ENCODE measurements at regions not wholly inside any gene's neighbourhood (a gene's known extent, or its start where the extent isn't known, plus 50 kb on each side); places are given as distances from the start of the nearest gene placed in this dataset.

DNA sequence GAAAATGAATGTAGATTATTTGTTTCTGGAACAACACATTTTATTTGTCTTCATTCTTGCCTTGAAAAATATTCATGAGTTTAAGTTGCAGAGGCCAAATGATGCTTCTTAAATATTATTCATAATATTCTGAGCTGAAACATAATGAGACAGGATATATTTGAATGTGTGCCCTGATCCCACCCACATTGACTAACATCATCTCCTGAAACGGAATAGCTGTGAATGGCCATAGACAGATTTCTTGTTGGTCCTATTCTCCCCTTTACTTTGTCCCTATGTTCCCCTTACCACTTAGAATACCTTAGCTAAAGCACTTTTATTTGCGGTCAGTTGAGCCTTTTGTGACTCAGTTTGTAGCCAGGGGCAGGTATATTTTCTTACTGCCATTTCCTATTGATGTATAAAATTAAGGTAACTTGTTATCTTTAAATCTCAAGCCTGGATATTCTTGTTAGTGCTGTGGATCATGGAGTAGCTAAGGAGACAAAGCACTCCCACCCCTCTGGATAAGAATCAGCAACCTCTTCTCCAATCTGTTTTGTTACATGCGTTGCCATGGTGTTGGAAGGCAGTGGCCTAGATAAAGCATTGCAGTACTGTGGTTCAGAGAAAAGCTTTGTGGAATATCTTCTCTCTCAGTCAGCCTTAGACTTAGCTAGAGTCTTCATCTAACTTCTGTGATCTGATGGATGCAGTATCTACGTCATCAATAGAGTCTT is 478.5 kb upstream of the DEPDC1 start:
- no peaks in the 10 kb centered on the region for H3K9me3 ChIP-seq (ENCODE audit: control insufficient read depth, low read depth, low read length)
- no peak overlapping the region for H3K27ac ChIP-seq (ENCODE audit: low read length)
- no peaks in the 10 kb centered on the region for H3K27me3 ChIP-seq (ENCODE audit: control insufficient read depth, insufficient read depth, low read length)
- no peaks in the 10 kb centered on the region for H3K36me3 ChIP-seq (ENCODE audit: control insufficient read depth, insufficient read depth, low read length)
- no peak overlapping the region for H3K4me3 ChIP-seq (ENCODE audit: low read length)
- WGBS (ENCODE audit: insufficient coverage, low lambda C conversion rate), result 50% methylated on average over 1 of the region's 4 CpGs
- DNase-seq, result peak; percentile 13 to 30
- no peaks in the 10 kb centered on the region for H3K4me1 ChIP-seq (ENCODE audit: control insufficient read depth, insufficient read depth, low read length)

DNA sequence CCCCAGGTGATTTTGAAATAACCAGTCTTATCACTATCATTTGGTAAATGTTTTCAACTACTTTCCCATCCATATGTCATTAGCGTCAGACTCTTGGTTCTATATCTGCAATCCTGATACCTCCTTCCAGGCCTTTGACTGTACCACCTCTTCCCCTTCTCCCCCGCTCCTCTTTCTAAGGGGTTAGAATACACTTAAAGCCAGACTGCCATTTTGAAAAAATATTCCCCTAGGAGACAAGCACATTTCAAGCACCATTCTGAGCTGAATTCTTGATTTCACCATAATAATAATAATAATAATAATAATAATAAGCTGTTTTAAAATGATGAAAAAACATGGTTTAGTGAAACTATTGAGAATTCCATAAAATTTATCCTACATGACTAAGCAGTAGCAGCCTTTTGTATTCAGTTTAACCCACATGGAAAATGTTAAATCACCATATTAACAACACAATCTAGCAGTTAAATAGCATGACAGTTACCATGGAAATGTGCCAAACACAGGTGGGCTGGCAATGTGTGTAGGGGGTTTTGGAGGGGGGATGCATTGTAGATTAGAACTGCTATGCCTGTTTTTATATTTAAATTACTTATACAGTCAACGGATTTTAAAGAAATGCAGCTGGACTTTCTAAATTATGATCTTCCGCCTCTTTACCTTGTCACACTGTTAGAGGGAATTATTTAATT is 480.2 kb upstream of the DEPDC1 start:
- no peaks in the 10 kb centered on the region for H3K9me3 ChIP-seq (ENCODE audit: control insufficient read depth, low read depth, low read length)
- no peaks in the 10 kb centered on the region for H3K4me1 ChIP-seq (ENCODE audit: control insufficient read depth, insufficient read depth, low read length)
- no peak overlapping the region for H3K27ac ChIP-seq (ENCODE audit: low read length)
- DNase-seq, result no peak
- H3K27me3 ChIP-seq (ENCODE audit: control insufficient read depth, insufficient read depth, low read length), result no peaks in the 10 kb centered on the region
- 73% methylated on average over 2 of the region's 4 CpGs for WGBS (ENCODE audit: insufficient coverage, low lambda C conversion rate)
- H3K4me3 ChIP-seq (ENCODE audit: low read length), result no peak overlapping the region
- no peaks in the 10 kb centered on the region for H3K36me3 ChIP-seq (ENCODE audit: control insufficient read depth, insufficient read depth, low read length)

DNA sequence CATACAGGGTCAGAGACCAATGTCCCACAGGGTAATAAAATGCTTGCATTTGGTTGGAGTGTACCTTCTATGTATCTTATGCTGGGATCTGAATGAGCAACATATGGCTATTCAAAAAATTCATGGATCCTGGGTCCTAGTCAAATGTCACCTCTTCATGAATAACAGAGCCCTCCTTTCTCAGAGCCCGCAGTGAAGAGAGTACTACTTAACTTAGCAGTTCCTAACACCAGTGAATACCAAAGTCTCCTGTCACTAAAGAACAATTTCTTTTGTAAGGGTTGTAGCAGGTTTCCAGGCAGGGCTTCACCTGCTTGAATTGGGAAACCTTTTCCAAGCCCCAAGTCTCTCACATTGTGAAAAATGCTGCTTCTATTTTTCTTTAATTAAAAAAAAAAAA is 483.0 kb upstream of the DEPDC1 start:
- no peaks in the 10 kb centered on the region for H3K36me3 ChIP-seq (ENCODE audit: control insufficient read depth, insufficient read depth, low read length)
- H3K4me1 ChIP-seq (ENCODE audit: control insufficient read depth, insufficient read depth, low read length), result no peaks in the 10 kb centered on the region
- no peak for DNase-seq
- no peak overlapping the region for H3K4me3 ChIP-seq (ENCODE audit: low read length)
- H3K27ac ChIP-seq (ENCODE audit: low read length), result no peak overlapping the region
- WGBS (ENCODE audit: insufficient coverage, low lambda C conversion rate), result no CpG with 5 or more reads among the region's 1 CpG
- no peaks in the 10 kb centered on the region for H3K27me3 ChIP-seq (ENCODE audit: control insufficient read depth, insufficient read depth, low read length)
- no peaks in the 10 kb centered on the region for H3K9me3 ChIP-seq (ENCODE audit: control insufficient read depth, low read depth, low read length)

DNA sequence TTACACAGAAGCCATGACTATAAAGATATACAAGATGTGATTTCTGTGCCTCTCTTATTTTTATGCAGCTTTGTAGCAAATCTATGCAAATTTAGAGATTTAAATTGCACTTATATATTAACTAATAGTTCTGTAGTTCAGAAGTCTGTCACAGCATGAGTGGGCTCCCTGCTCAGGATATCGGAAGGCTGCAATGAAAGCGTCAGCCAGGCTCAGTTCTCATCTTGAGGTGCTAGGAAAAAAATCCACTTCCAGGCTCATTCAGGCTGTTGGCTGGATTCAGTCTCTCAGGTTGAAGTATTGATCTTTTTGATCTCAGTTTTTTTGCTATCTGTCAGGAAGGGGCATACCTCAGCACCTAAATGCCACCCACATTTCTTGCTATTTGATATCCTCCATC is 487.4 kb upstream of the DEPDC1 start:
- no peak overlapping the region for H3K27ac ChIP-seq (ENCODE audit: low read length)
- no peaks in the 10 kb centered on the region for H3K4me1 ChIP-seq (ENCODE audit: control insufficient read depth, insufficient read depth, low read length)
- no peaks in the 10 kb centered on the region for H3K9me3 ChIP-seq (ENCODE audit: control insufficient read depth, low read depth, low read length)
- H3K27me3 ChIP-seq (ENCODE audit: control insufficient read depth, insufficient read depth, low read length), result no peaks in the 10 kb centered on the region
- H3K36me3 ChIP-seq (ENCODE audit: control insufficient read depth, insufficient read depth, low read length), result no peaks in the 10 kb centered on the region
- DNase-seq, result no peak
- WGBS (ENCODE audit: insufficient coverage, low lambda C conversion rate), result no CpG with 5 or more reads among the region's 2 CpGs
- H3K4me3 ChIP-seq (ENCODE audit: low read length), result no peak overlapping the region

DNA sequence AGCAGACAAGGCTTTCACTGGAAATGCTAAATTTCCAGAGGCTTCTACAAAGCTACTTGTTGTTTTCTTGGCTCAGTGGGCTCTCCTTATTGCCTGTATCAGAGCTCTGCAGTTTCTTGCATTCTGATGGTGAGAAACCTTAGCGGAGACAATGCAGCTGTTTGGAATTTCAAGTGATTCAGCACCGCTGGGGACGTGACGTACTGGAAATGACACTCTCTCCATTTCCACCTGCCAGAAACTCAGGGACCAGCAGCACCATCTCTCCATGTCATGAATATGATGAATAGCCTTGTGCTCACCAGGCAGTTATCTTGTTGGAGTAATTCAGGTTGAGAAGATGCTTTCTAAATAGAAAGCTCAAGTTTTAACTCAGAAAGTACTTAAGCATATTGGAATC is 497.2 kb upstream of the DEPDC1 start:
- no peak for DNase-seq
- no peaks in the 10 kb centered on the region for H3K9me3 ChIP-seq (ENCODE audit: control insufficient read depth, low read depth, low read length)
- no peak overlapping the region for H3K4me3 ChIP-seq (ENCODE audit: low read length)
- H3K36me3 ChIP-seq (ENCODE audit: control insufficient read depth, insufficient read depth, low read length), result no peaks in the 10 kb centered on the region
- no peak overlapping the region for H3K27ac ChIP-seq (ENCODE audit: low read length)
- H3K4me1 ChIP-seq (ENCODE audit: control insufficient read depth, insufficient read depth, low read length), result no peaks in the 10 kb centered on the region
- no CpG with 5 or more reads among the region's 4 CpGs for WGBS (ENCODE audit: insufficient coverage, low lambda C conversion rate)
- H3K27me3 ChIP-seq (ENCODE audit: control insufficient read depth, insufficient read depth, low read length), result no peaks in the 10 kb centered on the region

DNA sequence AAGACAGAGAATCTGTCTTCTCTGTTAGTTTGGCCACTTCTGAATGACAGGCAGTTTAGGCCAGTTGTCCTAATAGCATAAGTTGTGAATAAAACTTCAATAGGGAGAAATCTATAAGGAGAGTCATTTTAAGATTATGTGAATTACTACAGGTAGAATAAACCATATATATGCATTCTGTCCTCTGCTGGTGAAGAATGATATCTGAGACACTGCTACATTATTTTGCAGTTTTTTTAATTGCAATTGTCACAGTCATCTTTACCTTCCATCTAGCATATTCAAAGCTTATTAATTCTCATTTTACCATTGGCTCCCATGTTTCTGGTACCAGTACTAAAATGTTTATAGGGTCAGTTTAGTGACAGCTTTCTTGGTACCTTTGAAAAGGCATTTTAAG is 519.6 kb upstream of the DEPDC1 start:
- Histone ChIP-seq H3K4me1 (ENCODE audit: control insufficient read depth, insufficient read depth, low read length) (no peaks in the 10 kb centered on the region), H3K36me3 (ENCODE audit: control insufficient read depth, insufficient read depth, low read length) (no peaks in the 10 kb centered on the region), H3K4me3 (ENCODE audit: low read length) (no peak overlapping the region), H3K9me3 (ENCODE audit: control insufficient read depth, low read depth, low read length) (no peaks in the 10 kb centered on the region), H3K27me3 (ENCODE audit: control insufficient read depth, insufficient read depth, low read length) (no peaks in the 10 kb centered on the region), H3K27ac (ENCODE audit: low read length) (no peak overlapping the region)
- no peak for DNase-seq

DNA sequence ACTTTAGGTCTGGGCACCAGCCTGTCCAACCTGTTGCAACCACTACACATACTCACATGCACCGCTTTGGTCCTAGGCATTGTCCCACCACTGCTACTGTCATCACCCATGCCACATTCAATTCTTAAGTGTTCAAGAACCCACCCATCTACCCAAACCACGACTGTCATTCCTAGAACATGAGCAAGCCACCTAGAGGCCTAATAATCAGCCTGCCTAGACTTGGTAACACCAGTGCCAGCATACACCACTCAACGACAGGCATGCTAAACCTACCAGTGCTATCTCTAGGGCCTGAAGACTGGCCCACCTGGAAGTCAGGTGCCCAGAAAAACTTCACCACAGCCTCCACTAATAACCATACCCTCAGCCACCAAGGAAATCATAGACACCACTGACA is 532.8 kb upstream of the DEPDC1 start:
- no peak overlapping the region for H3K4me3 ChIP-seq (ENCODE audit: low read length)
- H3K27me3 ChIP-seq (ENCODE audit: control insufficient read depth, insufficient read depth, low read length), result no peaks in the 10 kb centered on the region
- H3K4me1 ChIP-seq (ENCODE audit: control insufficient read depth, insufficient read depth, low read length), result no peaks in the 10 kb centered on the region
- H3K27ac ChIP-seq (ENCODE audit: low read length), result no peak overlapping the region
- peak in 1 of 2 donors; percentile 3 for DNase-seq
- H3K9me3 ChIP-seq (ENCODE audit: control insufficient read depth, low read depth, low read length), result peaks cover 5% of the 10 kb centered on the region
- WGBS (ENCODE audit: insufficient coverage, low lambda C conversion rate), result 100% methylated on average over 1 of the region's 3 CpGs
- no peaks in the 10 kb centered on the region for H3K36me3 ChIP-seq (ENCODE audit: control insufficient read depth, insufficient read depth, low read length)

DNA sequence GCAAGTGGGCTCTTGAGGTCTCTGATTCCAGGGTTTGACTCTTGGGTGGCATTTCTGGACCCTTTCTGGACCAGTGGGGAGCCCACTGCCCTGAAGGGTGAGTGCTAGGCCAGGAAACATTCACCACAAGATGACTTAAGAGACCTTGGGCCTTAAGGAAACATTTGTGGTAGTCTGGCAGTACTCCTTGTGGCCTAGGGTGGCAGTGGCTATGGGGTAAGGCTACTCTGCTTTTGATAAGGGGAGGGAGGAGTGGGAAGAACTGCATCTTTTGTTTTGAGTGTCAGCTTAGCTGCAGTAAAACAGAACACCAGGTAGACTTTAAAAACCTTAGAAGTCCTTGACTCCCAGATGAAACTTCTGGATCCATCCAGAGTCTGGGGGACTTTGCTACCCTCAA is 529.3 kb upstream of the LRRC7 start:
- Histone ChIP-seq H3K4me3 (ENCODE audit: low read length) (no peak overlapping the region), H3K4me1 (ENCODE audit: control insufficient read depth, insufficient read depth, low read length) (no peaks in the 10 kb centered on the region), H3K9me3 (ENCODE audit: control insufficient read depth, low read depth, low read length) (peaks cover 5% of the 10 kb centered on the region), H3K36me3 (ENCODE audit: control insufficient read depth, insufficient read depth, low read length) (no peaks in the 10 kb centered on the region), H3K27me3 (ENCODE audit: control insufficient read depth, insufficient read depth, low read length) (no peaks in the 10 kb centered on the region), H3K27ac (ENCODE audit: low read length) (no peak overlapping the region)
- no peak for DNase-seq

DNA sequence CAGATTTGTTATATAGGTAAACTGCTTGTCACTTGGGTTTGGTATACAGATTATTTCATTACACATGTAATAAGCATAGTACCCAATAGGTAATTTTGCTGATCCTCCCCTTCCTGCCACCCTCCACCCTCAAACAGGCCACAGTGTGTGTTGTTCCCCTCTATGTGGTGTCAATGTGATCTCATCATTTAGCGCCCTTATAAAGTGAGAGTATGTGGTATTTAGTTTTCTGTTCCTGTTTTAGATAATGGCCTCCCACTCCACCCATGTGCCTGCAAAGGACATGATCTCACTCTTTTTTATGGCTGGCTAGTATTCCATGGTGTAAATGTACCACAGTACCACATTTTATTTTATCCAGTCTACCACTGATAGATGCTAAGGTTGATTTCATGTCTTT is 522.1 kb upstream of the LRRC7 start:
- no peaks in the 10 kb centered on the region for H3K27me3 ChIP-seq (ENCODE audit: control insufficient read depth, insufficient read depth, low read length)
- no peaks in the 10 kb centered on the region for H3K36me3 ChIP-seq (ENCODE audit: control insufficient read depth, insufficient read depth, low read length)
- no peak overlapping the region for H3K27ac ChIP-seq (ENCODE audit: low read length)
- H3K9me3 ChIP-seq (ENCODE audit: control insufficient read depth, low read depth, low read length), result no peaks in the 10 kb centered on the region
- H3K4me1 ChIP-seq (ENCODE audit: control insufficient read depth, insufficient read depth, low read length), result no peaks in the 10 kb centered on the region
- no CpG with 5 or more reads among the region's 1 CpG for WGBS (ENCODE audit: insufficient coverage, low lambda C conversion rate)
- no peak for DNase-seq
- H3K4me3 ChIP-seq (ENCODE audit: low read length), result no peak overlapping the region

DNA sequence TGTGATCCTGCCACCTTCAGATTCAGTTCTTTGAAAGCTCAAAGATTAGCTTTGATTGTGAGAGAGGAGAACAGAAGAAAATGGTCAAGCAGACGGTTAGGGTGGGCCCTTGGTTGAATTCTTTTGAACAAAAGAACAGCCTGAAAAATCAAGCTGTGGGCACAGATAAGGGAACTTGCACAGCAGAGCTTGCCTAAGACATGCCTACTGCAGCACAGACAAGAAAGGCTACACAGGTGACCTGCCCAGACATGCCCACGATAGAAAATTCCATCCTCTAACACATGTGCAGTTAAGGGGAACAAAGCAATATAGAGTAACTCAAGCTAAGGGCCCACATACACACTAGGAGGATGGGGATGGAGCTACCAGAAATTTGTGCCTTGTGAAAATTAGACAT is 512.5 kb upstream of the LRRC7 start:
- Histone ChIP-seq H3K9me3 (ENCODE audit: control insufficient read depth, low read depth, low read length) (no peaks in the 10 kb centered on the region), H3K27me3 (ENCODE audit: control insufficient read depth, insufficient read depth, low read length) (no peaks in the 10 kb centered on the region), H3K27ac (ENCODE audit: low read length) (no peak overlapping the region), H3K4me3 (ENCODE audit: low read length) (no peak overlapping the region), H3K4me1 (ENCODE audit: control insufficient read depth, insufficient read depth, low read length) (no peaks in the 10 kb centered on the region), H3K36me3 (ENCODE audit: control insufficient read depth, insufficient read depth, low read length) (no peaks in the 10 kb centered on the region)
- DNase-seq, result no peak
- no CpG with 5 or more reads among the region's 2 CpGs for WGBS (ENCODE audit: insufficient coverage, low lambda C conversion rate)

DNA sequence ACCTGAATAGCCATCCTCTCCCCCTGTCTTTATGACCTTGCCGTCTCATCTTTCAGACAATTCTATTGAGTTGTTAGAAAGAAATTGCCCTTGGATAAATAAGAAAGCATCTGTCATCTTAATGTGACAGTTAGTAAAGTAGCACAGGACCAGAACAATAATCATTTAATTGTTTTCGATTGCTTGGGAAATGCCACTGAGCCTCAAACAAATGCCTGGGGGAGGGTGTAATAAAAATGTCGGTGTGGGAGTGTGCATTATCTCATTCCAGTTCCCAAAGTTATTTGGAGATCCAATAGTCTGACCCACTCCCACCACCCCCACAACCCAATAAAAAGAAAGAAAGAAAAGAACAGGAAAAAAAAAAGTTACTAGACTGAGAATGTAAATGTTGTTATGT is 509.3 kb upstream of the LRRC7 start:
- no CpG with 5 or more reads among the region's 3 CpGs for WGBS (ENCODE audit: insufficient coverage, low lambda C conversion rate)

More for the DNA sequence above, 509.3 kb upstream of the LRRC7 start:
- DNase-seq, result no peak
- Histone ChIP-seq H3K4me1 (ENCODE audit: control insufficient read depth, insufficient read depth, low read length) (no peaks in the 10 kb centered on the region), H3K36me3 (ENCODE audit: control insufficient read depth, insufficient read depth, low read length) (no peaks in the 10 kb centered on the region), H3K4me3 (ENCODE audit: low read length) (no peak overlapping the region), H3K27me3 (ENCODE audit: control insufficient read depth, insufficient read depth, low read length) (no peaks in the 10 kb centered on the region), H3K9me3 (ENCODE audit: control insufficient read depth, low read depth, low read length) (no peaks in the 10 kb centered on the region), H3K27ac (ENCODE audit: low read length) (no peak overlapping the region)

Measured in large intestine (tissue), 3 donors.